Epidermal melanocyte (primary cell): ENCODE measurements at regions not wholly inside any gene's neighbourhood (a gene's known extent, or its start where the extent isn't known, plus 50 kb on each side); places are given as distances from the start of the nearest gene placed in this dataset.

Experiments
- DNase-seq: peaks from one replicate; pipeline ENCODE4 v3.0.0; 2011; ENCODE audit warnings: low spot score; ENCODE audit not compliant: insufficient read length

- no peak for DNase-seq
These were observed 56.4 kb downstream of the NEUROD6 start for GRCh38 chr7:31284106-31284505.

- no peak for DNase-seq
These were observed 68.7 kb downstream of the NEUROD6 start for GRCh38 chr7:31271641-31272405.

GRCh38 chr7:31267486-31267885, 73.0 kb downstream of the NEUROD6 start:
- DNase-seq, result no peak

- no peak for DNase-seq
These were observed 77.2 kb downstream of the NEUROD6 start for GRCh38 chr7:31263338-31263737.

DNA sequence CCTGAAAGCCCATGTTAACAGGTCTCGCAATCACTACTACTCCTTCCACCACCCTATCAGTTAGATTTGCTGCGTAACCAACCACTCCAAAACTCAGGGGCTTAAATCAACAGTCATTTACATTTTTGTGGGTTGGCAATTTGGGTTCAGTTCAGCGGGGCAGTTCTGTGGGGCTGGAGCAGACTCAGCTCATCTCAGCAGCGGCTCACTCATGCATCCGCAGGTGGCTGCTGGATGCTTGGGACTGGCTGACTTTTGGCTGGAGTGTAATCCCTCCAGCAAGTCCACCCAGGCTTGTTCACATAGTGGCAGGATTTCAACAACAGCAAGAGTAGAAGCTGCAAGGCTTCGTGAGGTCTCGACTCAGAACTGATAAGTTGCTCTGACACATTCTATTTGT, 79.2 kb downstream of the NEUROD6 start:
- no peak for DNase-seq

- no peak for DNase-seq
These were observed 79.7 kb downstream of the NEUROD6 start for GRCh38 chr7:31260851-31261250.

DNA sequence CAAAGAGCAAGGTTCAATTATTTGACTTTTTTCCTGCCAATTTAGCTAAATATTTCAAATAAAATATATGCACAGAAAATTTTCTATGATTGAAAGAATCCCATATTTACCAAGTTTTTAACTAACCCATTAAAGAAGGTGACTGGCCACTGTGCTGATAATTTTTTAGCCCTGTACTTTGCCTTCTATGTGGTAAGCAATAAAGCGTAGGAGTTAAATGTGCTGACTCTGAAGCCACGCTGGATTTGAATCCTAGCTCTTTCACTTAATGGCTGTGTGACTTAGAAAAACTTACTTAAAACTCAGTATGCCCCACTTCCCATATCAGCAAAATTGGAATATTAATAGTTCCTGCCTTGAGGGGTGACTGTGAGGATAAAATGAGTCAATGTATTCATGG, 82.1 kb downstream of the NEUROD6 start:
- no peak for DNase-seq

DNA sequence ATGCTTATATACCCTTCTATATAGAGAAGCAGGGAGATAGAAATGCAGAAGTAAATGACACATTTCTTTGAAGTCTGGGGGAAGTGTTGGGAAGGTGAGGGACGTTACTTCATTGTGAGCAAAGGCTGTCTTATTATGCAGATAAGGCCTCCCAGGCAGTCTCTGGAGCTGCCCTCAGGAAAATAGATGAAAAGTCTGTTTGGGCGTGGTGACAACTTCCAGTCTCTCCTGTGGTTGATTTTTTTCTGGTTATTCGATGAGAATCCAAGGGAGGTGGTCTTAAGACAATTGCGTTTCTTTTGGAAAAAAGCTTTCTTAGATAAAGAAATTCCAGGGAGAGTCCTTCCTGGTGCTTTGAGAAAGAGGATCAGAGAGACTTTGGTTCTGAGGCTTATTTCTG, 84.0 kb downstream of the NEUROD6 start:
- no peak for DNase-seq

DNA sequence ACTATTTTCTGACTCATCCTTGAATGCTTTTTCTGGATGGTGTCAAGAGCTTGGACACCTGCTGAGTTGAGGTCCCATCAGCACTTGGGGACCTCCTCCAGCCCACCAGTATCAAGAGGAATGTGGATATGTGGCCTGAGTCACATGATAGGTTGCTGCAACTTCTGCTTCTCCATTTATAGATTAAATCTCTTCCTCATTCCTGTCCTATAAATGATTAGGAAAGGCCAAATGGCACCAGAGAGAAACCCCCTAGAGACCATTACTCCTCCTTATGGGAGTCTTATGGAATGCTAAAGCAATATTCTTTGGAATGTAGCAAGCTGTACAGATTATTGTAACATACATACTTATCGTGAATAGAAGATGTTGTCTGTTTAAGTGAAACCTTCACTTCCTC, 85.6 kb downstream of the NEUROD6 start:
- no peak for DNase-seq

DNA sequence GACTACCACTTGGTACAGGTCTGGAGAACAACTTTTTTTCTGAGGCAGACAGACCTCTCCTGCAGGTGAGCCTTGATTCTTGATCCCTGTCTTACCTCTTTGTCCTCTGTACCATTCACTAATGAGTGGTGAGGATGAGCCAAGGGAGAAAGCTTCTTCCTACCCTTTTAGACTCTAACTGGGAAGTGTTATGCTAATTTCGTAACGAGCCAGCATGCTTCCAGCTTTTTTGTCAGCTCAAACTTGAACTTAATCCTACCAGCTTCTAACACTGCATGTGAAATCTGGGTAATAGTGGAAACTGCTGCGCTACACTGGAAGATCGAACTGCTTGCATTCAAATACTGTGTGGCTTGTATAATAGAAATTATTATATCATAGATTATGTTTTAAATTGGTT, 87.0 kb downstream of the NEUROD6 start:
- no peak for DNase-seq

GRCh38 chr7:31251441-31251840, 89.1 kb downstream of the NEUROD6 start:
- no peak for DNase-seq

DNA sequence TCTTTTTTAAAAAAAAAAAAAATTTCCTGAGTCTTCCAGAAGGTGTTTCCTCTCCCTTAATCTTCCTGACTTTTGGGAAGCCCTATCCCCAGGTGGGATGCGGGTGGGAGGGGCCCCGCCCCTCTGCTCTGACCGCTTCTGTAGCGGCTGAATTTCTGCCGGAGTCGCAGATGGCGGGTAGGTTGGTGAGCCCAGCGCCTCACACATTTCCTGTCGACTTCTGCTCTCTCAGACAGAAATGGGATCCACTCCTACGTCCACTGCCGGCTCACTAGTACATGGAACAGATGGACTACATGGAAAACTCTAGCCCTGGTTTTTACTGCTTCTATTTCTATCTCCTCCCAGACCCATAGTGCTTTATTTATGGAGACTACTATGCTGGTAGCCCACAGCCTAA, 90.9 kb downstream of the NEUROD6 start:
- DNase-seq, result no peak

DNA sequence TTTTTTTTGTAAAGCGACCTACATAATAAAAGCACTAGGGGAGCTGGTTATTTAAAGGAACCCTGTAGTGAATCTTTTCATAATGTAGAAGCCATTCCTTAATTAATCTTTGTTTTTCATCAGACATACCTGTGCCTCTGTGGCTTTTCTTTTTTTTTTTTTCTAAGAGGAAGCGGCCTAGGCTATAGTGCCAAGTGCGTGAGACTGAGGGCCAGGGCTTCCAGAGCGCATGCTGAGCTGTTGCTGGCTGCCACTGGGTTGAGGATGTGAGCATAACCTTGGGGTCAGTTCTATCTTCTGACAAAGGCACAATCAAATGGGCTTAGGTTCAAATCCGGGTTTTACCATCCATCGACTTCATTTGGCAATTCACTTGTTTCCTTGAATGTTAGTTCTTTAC, 103.7 kb downstream of the NEUROD6 start:
- no peak for DNase-seq

DNA sequence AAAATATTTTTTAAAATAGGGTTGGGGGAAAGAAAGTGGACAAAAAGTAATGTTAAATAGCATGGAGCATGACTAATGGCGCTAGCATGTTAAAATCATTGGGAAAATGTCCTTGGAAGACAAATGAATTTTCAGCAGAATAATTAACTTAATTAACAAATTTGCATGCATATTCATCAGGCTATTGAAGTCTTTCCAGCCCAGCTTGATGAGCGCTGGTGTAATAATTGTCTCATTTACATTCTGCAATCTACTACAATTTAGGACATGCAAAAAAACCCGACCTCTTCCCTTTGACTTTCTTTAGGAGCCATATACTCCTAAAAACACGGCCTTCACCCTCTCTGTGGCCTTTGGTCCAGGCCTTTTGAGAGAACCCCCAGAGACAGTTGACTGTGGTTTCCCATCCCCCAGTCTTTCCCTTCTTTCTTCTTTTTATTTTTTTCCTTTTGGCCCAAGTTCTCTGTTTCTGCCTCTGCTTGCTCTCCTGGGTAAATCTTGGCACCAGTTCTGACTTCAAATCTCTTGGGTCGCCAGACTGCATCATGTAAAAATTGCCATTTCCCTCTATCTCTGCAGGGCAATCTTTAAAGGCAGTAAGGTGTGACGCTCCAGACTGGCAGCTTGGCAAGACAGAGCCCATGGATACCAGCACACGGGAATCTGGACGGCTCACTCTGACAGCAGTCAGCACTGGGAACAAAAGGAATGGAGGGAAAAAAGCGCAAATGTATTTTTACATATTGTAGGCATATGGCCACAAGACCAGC, 105.5 kb downstream of the NEUROD6 start:
- DNase-seq, result no peak

DNA sequence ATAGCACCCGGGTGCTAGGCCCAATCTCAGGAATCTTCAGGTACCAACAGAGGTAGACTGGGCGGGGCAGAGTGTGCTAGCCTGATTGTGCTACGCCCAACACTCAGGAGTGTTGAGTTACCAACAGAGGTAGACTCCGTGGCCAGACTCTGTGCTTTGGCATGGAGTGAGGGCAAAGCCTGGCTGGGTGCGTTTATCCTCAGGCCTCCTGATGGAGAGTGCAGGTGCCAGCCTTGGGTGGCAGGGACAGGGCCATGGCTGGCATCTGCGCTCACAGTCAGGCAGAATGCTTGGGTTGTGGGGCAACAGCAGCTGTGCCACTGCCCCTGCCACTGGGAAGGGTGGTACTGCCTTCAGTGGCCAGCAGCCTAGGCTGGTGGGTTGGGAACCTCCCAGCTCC, 111.6 kb downstream of the NEUROD6 start:
- no peak for DNase-seq

DNA sequence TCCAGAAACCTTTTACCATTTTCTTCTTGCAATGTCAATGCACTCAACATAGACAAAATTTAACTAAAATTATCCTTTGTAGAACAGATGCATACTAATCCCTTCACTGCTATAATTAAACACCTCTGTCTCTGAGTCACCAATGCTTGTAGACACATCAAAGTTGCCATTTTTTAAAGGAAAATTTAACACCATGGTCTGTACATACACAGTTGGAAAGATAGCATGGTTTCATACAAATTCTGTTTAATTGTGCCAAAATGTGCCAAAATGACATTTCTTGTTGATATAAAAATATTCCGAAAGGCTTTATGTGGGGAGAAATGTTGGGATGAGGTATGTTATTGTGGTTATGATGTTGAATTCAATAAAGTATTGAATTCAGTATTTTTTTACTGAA, 125.8 kb downstream of the NEUROD6 start:
- DNase-seq, result no peak

GRCh38 chr7:31211281-31211680, 129.2 kb downstream of the NEUROD6 start:
- no peak for DNase-seq

GRCh38 chr7:31204071-31204470, 136.5 kb downstream of the NEUROD6 start:
- DNase-seq, result no peak

GRCh38 chr7:31203551-31203950, 137.0 kb downstream of the NEUROD6 start:
- DNase-seq, result no peak

DNA sequence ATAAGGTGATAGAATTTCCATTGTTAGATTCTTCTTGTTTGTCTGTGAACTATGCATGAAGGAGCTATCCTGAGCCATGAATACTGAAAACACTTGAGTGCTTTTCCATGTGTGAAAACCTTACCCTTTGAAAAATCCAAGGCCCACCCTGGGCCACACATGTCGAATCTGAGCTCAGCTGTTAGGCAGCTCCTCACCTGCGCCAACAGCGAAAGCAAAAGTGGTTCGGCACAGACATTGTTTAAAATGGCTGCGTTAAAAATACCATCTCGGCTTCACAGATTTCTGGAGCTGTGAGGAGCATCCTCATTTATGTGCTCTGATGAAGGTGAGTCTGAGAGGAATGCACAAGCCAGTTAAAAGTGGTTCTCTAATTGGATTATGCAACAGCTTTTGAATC, 137.7 kb downstream of the NEUROD6 start:
- DNase-seq, result no peak

- peak; percentile 40 for DNase-seq
These were observed 140.9 kb downstream of the ADCYAP1R1 start for GRCh38 chr7:31192986-31193385.

- DNase-seq, result no peak
These were observed 138.8 kb downstream of the ADCYAP1R1 start for GRCh38 chr7:31190906-31191305.

DNA sequence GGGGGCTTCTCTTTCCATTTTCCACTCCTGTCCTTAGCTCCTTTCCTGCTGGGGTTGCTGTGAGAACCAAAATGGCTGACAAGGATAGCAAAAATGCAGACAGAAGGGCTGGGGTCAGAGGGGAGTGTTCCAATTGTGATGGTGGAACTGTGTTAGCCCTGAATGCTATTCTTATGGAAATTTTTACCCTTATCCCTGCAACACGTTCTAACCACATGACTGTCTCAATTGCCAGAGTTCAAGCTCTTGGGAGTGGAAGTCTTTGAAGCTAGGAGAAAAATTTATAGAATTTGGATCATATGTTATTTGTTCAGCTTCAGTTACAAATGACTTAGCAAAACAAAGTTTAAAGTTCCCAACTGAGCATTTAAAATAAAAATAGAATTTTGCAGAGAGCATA, 134.1 kb downstream of the ADCYAP1R1 start:
- DNase-seq, result no peak
